Type B pancreatic cell (in vitro differentiated cells): ENCODE measurements at regions not wholly inside any gene's neighbourhood (a gene's known extent, or its start where the extent isn't known, plus 50 kb on each side); places are given as distances from the start of the nearest gene placed in this dataset.

Experiments
- DNase-seq: peaks from one replicate; pipeline ENCODE4 v3.0.0; 2021; ENCODE audit warnings: mixed read lengths; ENCODE audit not compliant: unreplicated experiment; ENCODE audit errors: extremely low spot score
- H3K27ac Mint-ChIP-seq: 2 replicates; pipeline ENCODE4 v1.8.0; 2021; ENCODE audit warnings: mild to moderate bottlenecking, mixed read lengths
- H3K27me3 Mint-ChIP-seq: 2 replicates; pipeline ENCODE4 v1.8.0; 2021; ENCODE audit warnings: mixed read lengths
- H3K36me3 Mint-ChIP-seq: 2 replicates; pipeline ENCODE4 v1.8.0; 2021; ENCODE audit warnings: mixed read lengths
- H3K4me1 Mint-ChIP-seq: one replicate; pipeline ENCODE4 v1.8.0; 2021; ENCODE audit warnings: mixed read lengths; ENCODE audit not compliant: unreplicated experiment
- H3K4me3 Mint-ChIP-seq: 2 replicates; pipeline ENCODE4 v1.8.0; 2021; ENCODE audit warnings: mild to moderate bottlenecking, mixed read lengths
- H3K9me3 Mint-ChIP-seq: 2 replicates; pipeline ENCODE4 v1.8.0; 2021; ENCODE audit warnings: mixed read lengths
- TF ChIP-seq, protein P1 (sequence below): fragments of 200-600 bp; sonication (generic); conservative IDR thresholded peaks from 2 replicates; pipeline ENCODE4 v1.5.0; 2021; ENCODE audit warnings: antibody characterized with exemption, mild to moderate bottlenecking

DNA sequence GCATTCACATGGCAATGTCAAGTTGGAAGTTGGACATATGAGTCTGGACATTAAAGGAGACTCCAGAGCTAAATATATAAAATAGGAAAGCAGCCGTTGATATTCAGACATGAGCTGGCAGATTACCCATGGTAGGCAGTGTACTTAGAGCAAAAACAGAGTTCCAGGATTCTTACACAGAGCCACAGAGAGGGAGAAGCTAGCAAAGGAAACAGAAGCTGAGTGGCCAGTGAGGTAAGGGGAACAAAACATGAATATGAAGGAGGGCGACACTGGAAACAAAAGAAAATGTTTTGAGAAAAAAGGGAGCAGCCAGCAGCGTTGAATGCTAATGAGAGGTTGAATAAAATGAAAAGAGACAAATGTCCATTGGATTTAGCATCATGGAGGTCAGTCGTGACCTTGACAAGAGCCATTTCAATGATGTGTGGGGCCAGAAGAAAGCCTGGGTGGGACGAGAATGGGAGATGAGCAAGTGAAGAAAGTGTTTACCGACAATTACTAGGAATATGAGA, 198.4 kb downstream of the POU4F1 start:
- no peaks in the 10 kb centered on the region for H3K9me3 Mint-ChIP-seq
- no peak overlapping the region for H3K4me3 Mint-ChIP-seq
- TF ChIP-seq, protein P1, sequence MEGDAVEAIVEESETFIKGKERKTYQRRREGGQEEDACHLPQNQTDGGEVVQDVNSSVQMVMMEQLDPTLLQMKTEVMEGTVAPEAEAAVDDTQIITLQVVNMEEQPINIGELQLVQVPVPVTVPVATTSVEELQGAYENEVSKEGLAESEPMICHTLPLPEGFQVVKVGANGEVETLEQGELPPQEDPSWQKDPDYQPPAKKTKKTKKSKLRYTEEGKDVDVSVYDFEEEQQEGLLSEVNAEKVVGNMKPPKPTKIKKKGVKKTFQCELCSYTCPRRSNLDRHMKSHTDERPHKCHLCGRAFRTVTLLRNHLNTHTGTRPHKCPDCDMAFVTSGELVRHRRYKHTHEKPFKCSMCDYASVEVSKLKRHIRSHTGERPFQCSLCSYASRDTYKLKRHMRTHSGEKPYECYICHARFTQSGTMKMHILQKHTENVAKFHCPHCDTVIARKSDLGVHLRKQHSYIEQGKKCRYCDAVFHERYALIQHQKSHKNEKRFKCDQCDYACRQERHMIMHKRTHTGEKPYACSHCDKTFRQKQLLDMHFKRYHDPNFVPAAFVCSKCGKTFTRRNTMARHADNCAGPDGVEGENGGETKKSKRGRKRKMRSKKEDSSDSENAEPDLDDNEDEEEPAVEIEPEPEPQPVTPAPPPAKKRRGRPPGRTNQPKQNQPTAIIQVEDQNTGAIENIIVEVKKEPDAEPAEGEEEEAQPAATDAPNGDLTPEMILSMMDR, result no peak
- no peaks in the 10 kb centered on the region for H3K36me3 Mint-ChIP-seq
- H3K4me1 Mint-ChIP-seq, result peaks cover 14% of the 10 kb centered on the region
- H3K27ac Mint-ChIP-seq, result no peak overlapping the region
- DNase-seq, result no peak
- no peaks in the 10 kb centered on the region for H3K27me3 Mint-ChIP-seq

DNA sequence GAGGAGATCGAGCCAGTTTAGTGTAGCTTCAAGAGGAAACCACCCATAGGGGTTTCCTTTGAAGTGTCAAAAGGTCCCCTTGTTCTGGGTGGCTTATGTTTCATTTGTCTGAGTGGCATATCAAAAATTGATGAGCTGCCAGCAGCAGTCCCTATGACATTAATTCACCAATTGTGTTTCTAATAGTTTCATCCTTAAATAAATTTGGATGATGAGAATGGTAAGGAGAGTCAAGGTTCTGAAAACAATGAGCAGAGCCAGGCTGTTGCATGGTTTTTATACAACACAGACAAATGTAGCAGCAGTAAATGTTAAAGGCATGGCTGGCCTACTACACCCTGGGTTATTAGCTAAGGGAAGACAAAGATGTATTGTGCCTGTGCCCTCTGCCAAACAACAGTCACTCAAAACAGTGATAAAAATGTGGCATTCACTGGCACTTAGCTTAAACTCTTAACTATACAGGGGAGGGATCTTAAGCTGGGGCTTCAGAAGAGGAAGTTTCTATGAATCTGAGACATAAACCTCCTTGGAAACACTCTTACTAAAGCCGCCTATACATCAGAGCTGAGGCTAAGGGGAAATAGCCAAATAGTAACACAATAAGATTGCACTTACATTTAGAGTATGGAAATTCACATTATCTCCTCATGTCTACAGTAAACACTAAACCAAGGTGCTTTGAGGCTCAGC, 200.5 kb downstream of the POU4F1 start:
- H3K36me3 Mint-ChIP-seq, result no peaks in the 10 kb centered on the region
- no peaks in the 10 kb centered on the region for H3K9me3 Mint-ChIP-seq
- no peak overlapping the region for H3K27ac Mint-ChIP-seq
- no peak overlapping the region for H3K4me3 Mint-ChIP-seq
- H3K27me3 Mint-ChIP-seq, result no peaks in the 10 kb centered on the region
- TF ChIP-seq, protein P1, result no peak
- H3K4me1 Mint-ChIP-seq, result peaks cover 14% of the 10 kb centered on the region
- DNase-seq, result no peak

DNA sequence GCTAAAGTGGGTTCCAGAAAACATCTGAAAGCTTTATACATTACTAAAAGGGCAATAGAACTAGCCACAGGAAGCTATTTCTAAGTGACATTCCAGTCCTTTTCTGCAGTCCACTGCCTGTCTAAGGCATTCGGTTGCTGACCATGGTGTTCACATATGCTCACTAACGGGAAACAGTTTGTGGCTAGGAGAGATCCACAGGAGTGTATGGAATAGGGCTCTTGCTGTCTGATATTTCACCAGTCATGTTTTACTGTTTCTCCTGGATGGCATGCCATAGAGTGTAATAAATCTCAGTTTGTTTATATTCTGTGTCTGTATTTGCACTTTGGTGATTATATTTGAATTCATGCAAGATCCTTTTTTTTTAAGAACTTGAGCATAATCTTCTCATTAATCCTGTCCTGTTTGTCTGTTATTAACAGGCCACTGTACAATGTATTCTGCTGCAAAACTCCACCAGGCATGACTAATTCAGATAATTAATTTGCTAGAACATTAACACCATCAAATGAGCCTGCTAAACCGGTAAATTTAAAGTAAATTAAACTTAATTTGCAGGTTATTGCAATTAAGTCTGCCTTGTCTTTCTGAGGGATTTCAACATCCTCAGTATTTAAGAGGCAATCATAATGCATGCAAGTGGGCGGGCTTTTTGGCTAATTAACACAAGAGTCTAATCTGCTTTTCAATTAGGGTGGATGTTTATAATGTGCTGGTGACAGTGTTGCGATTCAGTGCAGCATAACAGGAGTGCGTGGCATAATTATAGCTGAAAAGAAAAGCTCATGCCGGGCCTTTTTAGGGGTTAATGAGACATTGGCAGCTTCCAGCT, 201.3 kb downstream of the POU4F1 start:
- TF ChIP-seq, protein P1, result no peak
- H3K4me3 Mint-ChIP-seq, result no peak overlapping the region
- no peak overlapping the region for H3K27ac Mint-ChIP-seq
- no peaks in the 10 kb centered on the region for H3K27me3 Mint-ChIP-seq
- no peak for DNase-seq
- no peaks in the 10 kb centered on the region for H3K9me3 Mint-ChIP-seq
- H3K4me1 Mint-ChIP-seq, result peaks cover 14% of the 10 kb centered on the region
- H3K36me3 Mint-ChIP-seq, result no peaks in the 10 kb centered on the region

DNA sequence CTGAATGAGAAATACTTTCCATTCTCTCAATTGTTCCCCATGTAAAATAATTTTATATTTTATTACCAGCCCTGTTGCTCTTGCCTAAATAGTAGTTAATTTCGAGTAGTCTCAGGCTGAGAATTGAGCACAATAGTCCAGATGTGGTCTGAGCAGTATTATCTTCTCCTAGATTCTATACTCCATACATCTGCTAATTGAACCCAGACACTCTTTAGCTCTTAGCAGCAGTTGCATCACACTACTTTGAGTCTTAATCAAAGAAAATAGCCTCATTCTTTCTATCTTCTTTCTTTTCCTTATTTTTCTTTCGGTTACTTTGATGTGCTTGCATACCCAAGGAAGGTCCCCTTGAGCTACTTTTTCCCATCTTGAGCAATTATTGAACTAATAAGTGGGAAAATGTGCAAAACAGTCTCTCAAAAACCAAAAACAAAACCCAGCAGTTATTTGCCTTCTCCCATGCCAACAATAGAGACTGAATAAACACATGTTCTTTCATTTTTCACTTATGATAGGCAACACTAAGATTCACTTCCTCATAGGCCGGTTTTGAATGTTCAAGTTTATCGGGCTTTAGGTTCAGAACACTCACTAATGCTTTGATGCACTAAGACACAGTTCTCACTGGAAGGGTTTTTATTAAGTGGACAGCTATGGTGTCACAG, 204.5 kb downstream of the POU4F1 start:
- no peak for DNase-seq
- Mint-ChIP-seq H3K4me1 (peaks cover 17% of the 10 kb centered on the region), H3K9me3 (no peaks in the 10 kb centered on the region), H3K27me3 (no peaks in the 10 kb centered on the region), H3K36me3 (no peaks in the 10 kb centered on the region), H3K27ac (no peak overlapping the region), H3K4me3 (no peak overlapping the region)
- TF ChIP-seq, protein P1, result no peak

DNA sequence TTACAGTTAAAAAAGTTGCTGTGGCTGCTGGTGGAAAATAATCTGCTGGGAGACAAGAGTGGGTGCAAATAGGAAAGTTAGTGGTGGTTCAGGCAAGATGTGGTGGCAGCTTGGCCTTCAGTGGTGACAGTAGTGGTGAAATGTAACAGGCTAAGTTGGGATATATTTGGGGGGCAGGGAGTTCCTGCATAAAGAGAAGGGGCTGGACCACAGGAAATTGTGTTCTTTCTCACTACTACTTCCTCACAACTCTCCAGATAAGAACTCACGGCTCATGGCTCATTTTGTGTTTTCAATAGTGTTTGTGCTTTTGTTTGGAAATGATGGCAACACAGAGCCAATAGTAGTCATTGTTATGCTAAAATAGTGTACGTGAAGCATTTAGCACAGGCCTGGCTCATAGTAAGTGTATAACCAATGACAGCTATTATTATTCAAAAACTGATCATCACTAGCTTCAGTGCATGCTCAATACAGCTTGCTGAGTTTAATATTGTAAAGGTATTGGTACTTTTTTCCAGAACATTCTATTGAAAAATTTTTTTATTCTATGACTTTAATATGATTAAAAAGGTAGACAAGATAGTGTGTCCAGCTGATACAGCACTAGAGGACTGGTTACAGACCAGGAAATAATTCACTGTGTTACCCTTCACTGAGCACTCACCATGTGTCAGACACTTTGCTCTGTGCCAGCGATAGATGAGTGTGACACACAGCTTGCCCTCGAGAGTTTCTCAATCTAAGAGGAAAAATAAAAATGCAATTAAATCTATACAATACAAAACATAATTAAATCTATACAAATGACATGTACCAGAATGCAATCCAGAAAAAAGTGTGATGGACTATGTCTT, 209.8 kb downstream of the POU4F1 start:
- DNase-seq, result no peak
- Mint-ChIP-seq H3K27ac (no peak overlapping the region), H3K4me3 (no peak overlapping the region), H3K36me3 (no peaks in the 10 kb centered on the region), H3K27me3 (peaks cover 6% of the 10 kb centered on the region), H3K4me1 (peaks cover 7% of the 10 kb centered on the region), H3K9me3 (no peaks in the 10 kb centered on the region)
- TF ChIP-seq, protein P1, result no peak
